ENCODE measurements at regions not wholly inside any gene's neighbourhood (a gene's known extent, or its start where the extent isn't known, plus 50 kb on each side); places are given as distances from the start of the nearest gene placed in this dataset.

DNA sequence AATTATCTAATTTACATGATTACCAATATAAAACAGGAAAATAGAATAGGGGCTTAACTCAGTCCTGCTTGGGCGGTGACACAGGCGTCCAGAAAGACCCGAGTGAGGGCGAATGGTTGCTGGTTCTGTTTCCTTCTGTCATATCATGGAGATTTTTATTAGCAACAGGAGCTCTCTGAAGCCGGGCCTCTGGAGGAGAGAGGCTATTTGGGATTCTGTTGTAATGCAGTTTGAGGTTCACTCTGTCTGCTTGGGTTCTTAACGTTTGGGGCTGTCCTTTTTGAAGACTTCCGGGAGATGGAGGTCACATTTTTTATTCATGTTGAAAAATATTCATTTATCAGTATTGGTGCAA, 115.7 kb upstream of the ZNF536 start (continued):
- TF ChIP-seq, protein P1, sequence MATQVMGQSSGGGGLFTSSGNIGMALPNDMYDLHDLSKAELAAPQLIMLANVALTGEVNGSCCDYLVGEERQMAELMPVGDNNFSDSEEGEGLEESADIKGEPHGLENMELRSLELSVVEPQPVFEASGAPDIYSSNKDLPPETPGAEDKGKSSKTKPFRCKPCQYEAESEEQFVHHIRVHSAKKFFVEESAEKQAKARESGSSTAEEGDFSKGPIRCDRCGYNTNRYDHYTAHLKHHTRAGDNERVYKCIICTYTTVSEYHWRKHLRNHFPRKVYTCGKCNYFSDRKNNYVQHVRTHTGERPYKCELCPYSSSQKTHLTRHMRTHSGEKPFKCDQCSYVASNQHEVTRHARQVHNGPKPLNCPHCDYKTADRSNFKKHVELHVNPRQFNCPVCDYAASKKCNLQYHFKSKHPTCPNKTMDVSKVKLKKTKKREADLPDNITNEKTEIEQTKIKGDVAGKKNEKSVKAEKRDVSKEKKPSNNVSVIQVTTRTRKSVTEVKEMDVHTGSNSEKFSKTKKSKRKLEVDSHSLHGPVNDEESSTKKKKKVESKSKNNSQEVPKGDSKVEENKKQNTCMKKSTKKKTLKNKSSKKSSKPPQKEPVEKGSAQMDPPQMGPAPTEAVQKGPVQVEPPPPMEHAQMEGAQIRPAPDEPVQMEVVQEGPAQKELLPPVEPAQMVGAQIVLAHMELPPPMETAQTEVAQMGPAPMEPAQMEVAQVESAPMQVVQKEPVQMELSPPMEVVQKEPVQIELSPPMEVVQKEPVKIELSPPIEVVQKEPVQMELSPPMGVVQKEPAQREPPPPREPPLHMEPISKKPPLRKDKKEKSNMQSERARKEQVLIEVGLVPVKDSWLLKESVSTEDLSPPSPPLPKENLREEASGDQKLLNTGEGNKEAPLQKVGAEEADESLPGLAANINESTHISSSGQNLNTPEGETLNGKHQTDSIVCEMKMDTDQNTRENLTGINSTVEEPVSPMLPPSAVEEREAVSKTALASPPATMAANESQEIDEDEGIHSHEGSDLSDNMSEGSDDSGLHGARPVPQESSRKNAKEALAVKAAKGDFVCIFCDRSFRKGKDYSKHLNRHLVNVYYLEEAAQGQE (IDR thresholded peaks at IDR 0.05; ENCODE audit: borderline replicate concordance) = no peak
- TF ChIP-seq, protein P1 (CRISPR knock-in tag; IDR thresholded peaks at IDR 0.05; ENCODE audit: low read depth) = no peak
- no peak for TF ChIP-seq NUFIP1 (IDR thresholded peaks at IDR 0.05; ENCODE audit: partially characterized antibody)

Measured in K562 (cell line).